ENCODE measurements at regions not wholly inside any gene's neighbourhood (a gene's known extent, or its start where the extent isn't known, plus 50 kb on each side); places are given as distances from the start of the nearest gene placed in this dataset.

- in situ Hi-C loops (cut with MboI; ENCODE audit: low sequenced_read_pairs), result no loop called here
Measured at GRCh38 chr2:41434991-41435390, 612.8 kb upstream of the PKDCC start.

- in situ Hi-C loops (cut with MboI; ENCODE audit: low sequenced_read_pairs), result no loop called here
Measured at GRCh38 chr2:41441958-41442357, 605.9 kb upstream of the PKDCC start.

- in situ Hi-C loops (cut with MboI; ENCODE audit: low sequenced_read_pairs), result no loop called here
Measured at GRCh38 chr2:41445865-41446264, 602.0 kb upstream of the PKDCC start.

DNA sequence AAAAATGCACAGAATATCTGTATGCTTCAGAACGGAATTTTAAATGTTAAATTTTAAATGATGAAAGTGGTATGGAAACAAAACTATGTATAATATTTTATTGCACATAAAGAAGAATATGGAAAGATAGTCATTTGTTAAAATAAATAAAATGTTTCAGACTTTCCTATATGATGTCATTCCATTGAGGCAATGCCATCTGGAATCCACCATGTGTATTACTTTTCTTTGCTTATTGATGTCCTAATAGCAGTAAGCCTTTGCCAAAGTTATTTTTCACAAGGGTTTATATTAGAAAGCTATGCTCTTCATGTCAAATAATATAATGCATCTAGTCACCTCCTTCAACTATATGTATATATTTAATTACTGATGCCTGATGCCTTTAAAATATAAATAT lies 601.6 kb upstream of the PKDCC start:
- in situ Hi-C loops (cut with MboI; ENCODE audit: low sequenced_read_pairs), result no loop called here

DNA sequence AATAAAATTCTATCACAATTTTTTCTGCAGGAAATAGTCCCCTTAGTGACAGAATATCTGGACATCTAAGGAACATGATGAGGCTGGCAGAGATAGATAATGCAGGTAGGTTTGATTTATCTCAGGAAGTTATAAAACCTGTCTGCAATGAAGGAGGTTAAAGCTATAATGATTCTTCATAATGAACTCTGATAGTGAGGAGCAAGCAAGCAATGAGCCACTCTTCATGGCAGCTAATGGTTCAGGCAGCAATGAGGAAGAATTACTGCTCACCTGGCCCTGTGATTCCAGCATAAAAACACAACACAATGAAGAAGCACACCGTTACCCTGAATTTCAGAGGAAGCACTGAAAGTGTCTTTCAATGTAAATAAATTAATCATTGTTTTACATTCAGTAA lies 599.6 kb upstream of the PKDCC start:
- in situ Hi-C loops (cut with MboI; ENCODE audit: low sequenced_read_pairs), result no loop called here

GRCh38 chr2:41457026-41457425 lies 590.8 kb upstream of the PKDCC start:
- in situ Hi-C loops (cut with MboI; ENCODE audit: low sequenced_read_pairs), result no loop called here

GRCh38 chr2:41460661-41461060 lies 587.2 kb upstream of the PKDCC start:
- in situ Hi-C loops (cut with MboI; ENCODE audit: low sequenced_read_pairs), result no loop called here

GRCh38 chr2:41464395-41464794 lies 583.4 kb upstream of the PKDCC start:
- in situ Hi-C loops (cut with MboI; ENCODE audit: low sequenced_read_pairs), result no loop called here

DNA sequence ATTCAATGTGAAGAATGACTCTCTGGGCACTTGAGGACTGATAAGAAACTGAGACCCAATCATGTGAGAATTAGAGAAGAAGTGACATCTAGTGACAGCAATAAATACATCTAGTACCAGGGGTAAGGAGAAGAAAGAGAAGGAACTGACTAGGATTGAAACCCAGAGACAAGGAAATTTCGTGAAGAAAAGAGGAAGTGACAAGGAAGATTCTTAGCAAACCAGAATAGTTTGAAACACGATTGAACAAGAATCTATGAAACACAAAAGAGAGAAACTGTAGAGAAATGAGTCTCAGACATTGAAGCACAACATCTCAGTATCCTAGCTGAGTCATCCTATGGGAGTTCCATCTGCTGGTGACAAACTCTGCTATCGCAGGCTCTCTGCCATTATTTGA lies 571.9 kb upstream of the PKDCC start:
- in situ Hi-C loops (cut with MboI; ENCODE audit: low sequenced_read_pairs), result no loop called here

DNA sequence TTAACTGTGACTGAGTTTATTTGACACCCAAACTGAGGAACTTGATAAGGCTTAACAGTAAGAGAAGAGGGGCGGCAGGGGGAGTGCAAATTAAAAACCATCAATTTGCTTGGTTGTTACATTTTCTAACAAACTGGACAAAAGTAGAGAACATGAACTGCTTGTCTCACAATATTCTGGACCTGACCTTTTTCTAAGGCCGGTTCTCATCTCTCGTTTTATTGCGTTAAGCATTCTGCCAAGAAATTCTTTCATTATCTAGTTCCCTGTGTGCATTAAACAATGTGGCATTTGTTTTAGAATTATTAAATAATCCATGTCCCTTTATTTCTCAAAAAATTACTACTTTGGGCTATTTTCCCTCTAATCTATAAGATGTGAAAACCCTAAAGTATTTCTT lies 565.2 kb upstream of the PKDCC start:
- in situ Hi-C loops (cut with MboI; ENCODE audit: low sequenced_read_pairs), result no loop called here

DNA sequence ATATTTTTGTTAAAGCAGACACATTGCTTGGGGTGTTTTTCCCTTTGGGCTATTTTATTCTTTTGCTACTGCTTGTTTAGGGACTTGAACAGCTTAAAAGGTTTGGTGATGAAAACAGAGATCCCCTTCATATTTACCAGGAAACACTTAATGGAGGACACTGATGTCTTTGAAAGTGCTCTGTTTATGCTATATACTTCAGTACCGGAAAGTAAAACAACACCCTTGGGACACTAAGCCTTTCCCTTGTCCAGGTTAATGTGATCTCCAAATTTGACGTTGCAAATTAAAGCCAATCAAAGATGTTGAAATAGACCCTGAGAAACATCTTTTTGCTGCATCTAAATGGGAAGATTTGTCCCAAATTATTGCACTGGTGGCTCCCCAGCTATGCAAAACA lies 564.6 kb upstream of the PKDCC start:
- in situ Hi-C loops (cut with MboI; ENCODE audit: low sequenced_read_pairs), result no loop called here

GRCh38 chr2:41483982-41484857 lies 563.6 kb upstream of the PKDCC start:
- in situ Hi-C loops (cut with MboI; ENCODE audit: low sequenced_read_pairs), result no loop called here

DNA sequence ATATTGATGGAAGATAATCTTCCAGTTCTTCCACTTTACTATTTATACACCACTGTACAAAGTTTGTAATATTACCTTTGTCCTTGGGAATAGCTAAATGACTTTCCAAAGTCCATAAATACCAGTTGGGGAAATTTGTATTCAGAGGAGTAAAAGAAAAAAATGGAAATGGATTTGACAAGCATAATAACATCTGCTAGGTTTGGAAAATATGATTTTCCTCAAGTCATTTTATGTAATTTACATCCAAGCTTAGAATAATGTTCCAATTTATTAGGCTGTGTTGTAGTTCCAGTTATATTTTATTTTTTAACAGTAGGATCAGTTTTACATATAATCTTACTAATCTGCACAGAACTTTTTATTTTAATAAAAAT lies 563.0 kb upstream of the PKDCC start:
- in situ Hi-C loops (cut with MboI; ENCODE audit: low sequenced_read_pairs), result no loop called here

DNA sequence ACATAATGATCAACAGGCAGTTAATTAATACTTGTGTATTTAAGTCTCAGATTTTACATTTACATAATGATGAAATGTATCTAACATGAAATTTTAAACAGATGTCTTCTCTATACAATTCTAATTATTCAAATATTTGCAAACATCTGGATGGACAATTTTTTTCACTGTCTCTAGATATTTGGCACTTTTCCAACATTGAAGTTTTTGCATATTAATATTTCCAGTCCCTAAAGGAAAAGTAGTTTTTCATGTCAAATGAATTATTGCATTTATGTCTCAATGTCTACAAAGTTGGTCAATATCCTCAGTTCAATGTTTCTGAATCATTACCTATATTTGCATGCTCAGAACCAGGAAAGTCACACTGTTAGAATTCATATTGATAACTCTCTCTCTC lies 560.9 kb upstream of the PKDCC start:
- in situ Hi-C loops (cut with MboI; ENCODE audit: low sequenced_read_pairs), result no loop called here

- in situ Hi-C loops (cut with MboI; ENCODE audit: low sequenced_read_pairs), result no loop called here
Measured at GRCh38 chr2:41488888-41489287, 558.9 kb upstream of the PKDCC start.

- in situ Hi-C loops (cut with MboI; ENCODE audit: low sequenced_read_pairs), result no loop called here
Measured at GRCh38 chr2:41489638-41490037, 558.2 kb upstream of the PKDCC start.

- in situ Hi-C loops (cut with MboI; ENCODE audit: low sequenced_read_pairs), result no loop called here
Measured at GRCh38 chr2:41495050-41495449, 552.8 kb upstream of the PKDCC start.

GRCh38 chr2:41496908-41497307 lies 550.9 kb upstream of the PKDCC start:
- in situ Hi-C loops (cut with MboI; ENCODE audit: low sequenced_read_pairs), result no loop called here

- in situ Hi-C loops (cut with MboI; ENCODE audit: low sequenced_read_pairs), result no loop called here
Measured at GRCh38 chr2:41498781-41499180, 549.0 kb upstream of the PKDCC start.

DNA sequence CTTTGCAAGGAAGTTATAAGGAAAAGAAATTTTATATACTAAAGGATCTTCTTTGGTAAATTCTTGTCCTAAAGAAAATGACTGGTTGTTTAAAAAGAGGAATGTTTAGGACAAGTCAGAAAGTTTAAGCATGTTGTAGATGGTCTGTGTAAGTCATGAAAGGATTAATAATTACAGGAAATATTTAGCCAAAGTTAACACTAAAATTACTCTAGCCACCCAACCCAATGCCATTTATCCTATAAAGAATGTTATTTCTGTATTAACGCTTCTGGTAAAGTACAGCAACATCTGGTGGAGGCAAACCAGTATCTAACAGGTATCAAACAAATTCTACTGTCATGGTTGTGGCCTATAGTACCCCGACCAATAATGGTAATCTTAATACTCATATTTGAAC lies 546.9 kb upstream of the PKDCC start:
- in situ Hi-C loops (cut with MboI; ENCODE audit: low sequenced_read_pairs), result no loop called here

GRCh38 chr2:41502752-41503151 lies 545.1 kb upstream of the PKDCC start:
- in situ Hi-C loops (cut with MboI; ENCODE audit: low sequenced_read_pairs), result no loop called here

GRCh38 chr2:41504532-41504931 lies 543.3 kb upstream of the PKDCC start:
- in situ Hi-C loops (cut with MboI; ENCODE audit: low sequenced_read_pairs), result no loop called here

- in situ Hi-C loops (cut with MboI; ENCODE audit: low sequenced_read_pairs), result no loop called here
Measured at GRCh38 chr2:41510108-41510507, 537.7 kb upstream of the PKDCC start.
